SK-N-SH (cell line): ENCODE measurements at regions not wholly inside any gene's neighbourhood (a gene's known extent, or its start where the extent isn't known, plus 50 kb on each side); places are given as distances from the start of the nearest gene placed in this dataset.

ENCODE experiments used
- CTCF ChIA-PET: fragments of 300-600, 350-600 bp; formaldehyde crosslinking; extraction: SDS; loops from one replicate; lab custom pipeline; 2021; lab: Yijun Ruan, JAX
- POLR2A ChIA-PET: fragments of 350-600 bp; sonication (Branson Sonifier 250); formaldehyde crosslinking; extraction: SDS; loops from one replicate; lab custom pipeline; 2020; ENCODE audit warnings: antibody characterized with exemption, inconsistent platforms; lab: Yijun Ruan, JAX
- DNase-seq: peaks from one replicate; pipeline ENCODE4 v3.0.0; 2012
- H2AFZ ChIP-seq: fragments of 200-600 bp; sonication (generic); 2 replicates; pipeline ENCODE4 v1.8.1; 2016; ENCODE audit warnings: antibody characterized with exemption, mild to moderate bottlenecking, low read depth
- H3F3A ChIP-seq: fragments of 200-600 bp; sonication (generic); replicated peaks from 2 replicates; pipeline ENCODE3; 2016; ENCODE audit warnings: antibody characterized with exemption, mild to moderate bottlenecking; ENCODE audit not compliant: insufficient read depth
- H3K27ac ChIP-seq, 2 experiments: fragments of 200-500 bp in 1 of 2; fragments of 200-600 bp in 1 of 2; sonication (Bioruptor generic) in 1 of 2; sonication (generic), shearing (Covaris generic) in 1 of 2; 2 replicates each; pipeline versions ENCODE4 v1.5.1 to v1.6.1; 2014 to 2016; ENCODE audit warnings: low read depth in 2 of 2, inconsistent platforms in 1 of 2, low read length in 1 of 2, mild to moderate bottlenecking in 1 of 2, mixed read lengths in 1 of 2
- H3K27me3 ChIP-seq: fragments of 200-600 bp; sonication (generic), shearing (Covaris generic); 2 replicates; pipeline ENCODE4 v1.6.1; 2016; ENCODE audit warnings: mixed run types; ENCODE audit not compliant: insufficient read depth
- H3K36me3 ChIP-seq, 2 experiments: fragments of 200-500 bp in 1 of 2; fragments of 200-600 bp in 1 of 2; sonication (Bioruptor generic) in 1 of 2; sonication (generic) in 1 of 2; replicated peaks in 1 of 2; 2 replicates each; pipeline versions ENCODE3 to v1.5.1; 2014 to 2016; ENCODE audit warnings: low read length in 1 of 2, mild to moderate bottlenecking in 1 of 2; ENCODE audit not compliant: insufficient read depth in 2 of 2, control insufficient read depth in 1 of 2
- H3K4me1 ChIP-seq, 2 experiments: fragments of 200-500 bp in 1 of 2; fragments of 200-600 bp in 1 of 2; sonication (Bioruptor generic) in 1 of 2; sonication (generic), shearing (Covaris generic) in 1 of 2; 2 replicates each; pipeline versions ENCODE4 v1.5.1 to v1.6.1; 2014 to 2016; ENCODE audit warnings: low read depth in 1 of 2, low read length in 1 of 2, mixed run types in 1 of 2; ENCODE audit not compliant: insufficient read depth in 2 of 2, control insufficient read depth in 1 of 2
- H3K4me2 ChIP-seq: fragments of 200-600 bp; sonication (generic), shearing (Covaris generic); 2 replicates; pipeline ENCODE4 v1.6.1; 2017; ENCODE audit warnings: mixed run types
- H3K4me3 ChIP-seq, 2 experiments: fragments of 200-500 bp in 1 of 2; fragments of 200-600 bp in 1 of 2; sonication (Bioruptor generic) in 1 of 2; sonication (generic), shearing (Covaris generic) in 1 of 2; 2 replicates each; pipeline versions ENCODE4 v1.5.1 to v1.8.1; 2014 to 2016; ENCODE audit warnings: low read depth in 2 of 2, inconsistent platforms in 1 of 2, low read length in 1 of 2, mild to moderate bottlenecking in 1 of 2, mixed read lengths in 1 of 2, moderate library complexity in 1 of 2
- H3K79me2 ChIP-seq: fragments of 200-600 bp; sonication (generic); 2 replicates; pipeline ENCODE4 v1.8.1; 2017; ENCODE audit warnings: mild to moderate bottlenecking; ENCODE audit not compliant: insufficient read depth
- H3K9ac ChIP-seq: fragments of 200-600 bp; sonication (generic); 2 replicates; pipeline ENCODE4 v1.6.1; 2017; ENCODE audit warnings: mixed run types
- H3K9me2 ChIP-seq: fragments of 200-600 bp; sonication (generic); 2 replicates; pipeline ENCODE4 v1.6.1; 2017; ENCODE audit warnings: mixed run types
- H3K9me3 ChIP-seq: fragments of 200-600 bp; sonication (generic); 2 replicates; pipeline ENCODE4 v1.6.1; 2017; ENCODE audit warnings: mixed run types, mild to moderate bottlenecking, moderate library complexity
- H4K20me1 ChIP-seq: fragments of 200-600 bp; sonication (generic); 2 replicates; pipeline ENCODE4 v1.6.1; 2017; ENCODE audit warnings: mild to moderate bottlenecking, mixed run types; ENCODE audit not compliant: insufficient read depth
- CHD2 ChIP-seq: fragments of 150-350 bp; IDR thresholded peaks from 2 replicates; pipeline ENCODE4 v1.6.1; 2018; ENCODE audit warnings: low read length; ENCODE audit not compliant: partially characterized antibody
- ELF1 ChIP-seq: IDR thresholded peaks from 2 replicates; pipeline ENCODE4 v1.4.0; 2012
- EP300 ChIP-seq, 2 experiments: IDR thresholded peaks; 2 replicates each; pipeline versions ENCODE4 v1.4.0 to v1.6.1; 2012; ENCODE audit warnings: borderline replicate concordance in 1 of 2, low read depth in 1 of 2, low read length in 1 of 2
- FOSL2 ChIP-seq: IDR thresholded peaks from 2 replicates; pipeline ENCODE4 v1.4.0; 2012; ENCODE audit warnings: low read depth, mild to moderate bottlenecking, moderate library complexity, borderline replicate concordance
- FOXJ3 ChIP-seq: sonication (generic); formaldehyde crosslinking; IDR thresholded peaks from 2 replicates; pipeline ENCODE4 v1.5.1; 2020; ENCODE audit warnings: mild to moderate bottlenecking, missing genetic modification reagents
- GATA2 ChIP-seq: sonication (generic); formaldehyde crosslinking; IDR thresholded peaks from 2 replicates; pipeline ENCODE4 v1.5.0; 2020; ENCODE audit warnings: mild to moderate bottlenecking, missing genetic modification reagents
- IRF3 ChIP-seq: fragments of 150-350 bp; IDR thresholded peaks from 2 replicates; pipeline ENCODE4 v1.6.1; 2016; ENCODE audit warnings: mild to moderate bottlenecking, low read depth, low read length
- MXI1 ChIP-seq: IDR thresholded peaks from 2 replicates; pipeline ENCODE4 v1.6.1; 2012; ENCODE audit warnings: mild to moderate bottlenecking, low read depth, low read length, improper control_type of control experiment
- NFIC ChIP-seq: IDR thresholded peaks from 2 replicates; pipeline ENCODE4 v1.4.0; 2012; ENCODE audit warnings: borderline replicate concordance
- PBX3 ChIP-seq: IDR thresholded peaks from 2 replicates; pipeline ENCODE4; 2012
- POLR2AphosphoS5 ChIP-seq: IDR thresholded peaks from 2 replicates; pipeline ENCODE4 v1.6.1; 2012; ENCODE audit warnings: low read depth, low read length
- RXRA ChIP-seq: IDR thresholded peaks from 2 replicates; pipeline ENCODE4 v1.4.0; 2012; ENCODE audit warnings: low read depth, mild to moderate bottlenecking, borderline replicate concordance
- TEAD4 ChIP-seq: IDR thresholded peaks from 2 replicates; pipeline ENCODE4 v1.4.0; 2012; ENCODE audit warnings: mild to moderate bottlenecking, borderline replicate concordance; ENCODE audit not compliant: insufficient read depth
- USF1 ChIP-seq: IDR thresholded peaks from 2 replicates; pipeline ENCODE4 v1.4.0; 2012; ENCODE audit warnings: low read depth, borderline replicate concordance
- USF2 ChIP-seq: fragments of 150-350 bp; IDR thresholded peaks from 2 replicates; pipeline ENCODE4 v1.6.1; 2017; ENCODE audit warnings: antibody characterized with exemption, low read length, low read depth, borderline replicate concordance
- WGBS: methylation state at CpG from one replicate; pipeline ENCODE4 v1.1.6; 2017; ENCODE audit warnings: low lambda C conversion rate; 5-methylcytosine and 5-hydroxymethylcytosine counted together

- 65% methylated on average over 4 of the region's 4 CpGs for WGBS
- no peaks in the 10 kb centered on the region for H3K36me3 ChIP-seq
Measured at GRCh38 chr16:64203126-64203525, 918.7 kb downstream of the CDH11 start.

GRCh38 chr16:64202571-64202970 lies 919.3 kb downstream of the CDH11 start:
- no peak overlapping the region for H3K9ac ChIP-seq
- H3K27ac ChIP-seq: no peak overlapping the region
- H3K9me3 ChIP-seq: no peaks in the 10 kb centered on the region
- H3K79me2 ChIP-seq: no peaks in the 10 kb centered on the region
- no peak overlapping the region for H2AFZ ChIP-seq
- H3K9me2 ChIP-seq: no peaks in the 10 kb centered on the region
- no peaks in the 10 kb centered on the region for H3F3A ChIP-seq
- TF ChIP-seq IRF3 (no peak), EP300 (IDR thresholded peaks at IDR 0.05; ENCODE audit: borderline replicate concordance in 1 of 2, low read depth in 1 of 2, low read length in 1 of 2) (no peak), ELF1 (no peak), CHD2 (no peak), FOXJ3 (no peak), PBX3 (no peak), MXI1 (no peak)
- TF ChIP-seq, all 33 proteins: peak for 0
- H3K36me3 ChIP-seq: no peaks in the 10 kb centered on the region
- no peaks in the 10 kb centered on the region for H4K20me1 ChIP-seq
- H3K4me3 ChIP-seq: no peak overlapping the region
- no peak overlapping the region for H3K4me2 ChIP-seq
- WGBS: 70% methylated on average over 4 of the region's 4 CpGs
- H3K4me1 ChIP-seq: no peaks in the 10 kb centered on the region
- ChIA-PET POLR2A (no interaction called here), CTCF (no interaction called here)
- no peak for DNase-seq
- H3K27me3 ChIP-seq: no peaks in the 10 kb centered on the region

More at GRCh38 chr16:64203126-64203525, 918.7 kb downstream of the CDH11 start:
- H3K9me2 ChIP-seq: no peaks in the 10 kb centered on the region
- H3K4me2 ChIP-seq: no peak overlapping the region
- H3K9ac ChIP-seq: no peak overlapping the region
- H3F3A ChIP-seq: no peaks in the 10 kb centered on the region
- H2AFZ ChIP-seq: no peak overlapping the region
- no peak overlapping the region for H3K27ac ChIP-seq
- H3K79me2 ChIP-seq: no peaks in the 10 kb centered on the region
- no peak for DNase-seq
- POLR2A ChIA-PET: no interaction called here
- TF ChIP-seq FOSL2: no peak
- no peak for TF ChIP-seq CHD2
- TF ChIP-seq ELF1: no peak
- TF ChIP-seq NFIC: no peak
- no peak for TF ChIP-seq POLR2AphosphoS5
- no peak for TF ChIP-seq TEAD4
- TF ChIP-seq RXRA: no peak
- no peak for TF ChIP-seq USF1
- TF ChIP-seq GATA2 (CRISPR knock-in tag): no peak
- TF ChIP-seq USF2: no peak
- TF ChIP-seq, all 33 proteins: peak for 0
- H3K4me1 ChIP-seq: no peaks in the 10 kb centered on the region
- no peaks in the 10 kb centered on the region for H4K20me1 ChIP-seq
- CTCF ChIA-PET: no interaction called here
- H3K4me3 ChIP-seq: no peak overlapping the region
- no peaks in the 10 kb centered on the region for H3K9me3 ChIP-seq
- no peaks in the 10 kb centered on the region for H3K27me3 ChIP-seq
